Lower lobe of right lung (tissue), 2 donors: ENCODE measurements at regions not wholly inside any gene's neighbourhood (a gene's known extent, or its start where the extent isn't known, plus 50 kb on each side); places are given as distances from the start of the nearest gene placed in this dataset.

ENCODE experiments used
- ATAC-seq, 2 donors: fragments of 200-7000 bp; cut with Tn5 transposase; one replicate each; pipeline ENCODE4 v1.9.1; 2020 to 2022; ENCODE audit warnings: mild to moderate bottlenecking in 2 of 2, moderate library complexity in 2 of 2
- DNase-seq: peaks from one replicate; pipeline ENCODE4 v3.0.0-alpha.2; 2020
- H3K27ac ChIP-seq: fragments of 200-600 bp; one replicate; pipeline ENCODE4 v1.8.0; 2022
- H3K27me3 ChIP-seq: fragments of 200-600 bp; one replicate; pipeline ENCODE4 v1.8.0; 2022; ENCODE audit warnings: low read depth
- H3K36me3 ChIP-seq: fragments of 200-600 bp; one replicate; pipeline ENCODE4 v1.8.0; 2022; ENCODE audit warnings: mild to moderate bottlenecking
- H3K4me1 ChIP-seq: fragments of 200-600 bp; one replicate; pipeline ENCODE4 v1.8.0; 2022
- H3K4me3 ChIP-seq: fragments of 200-600 bp; one replicate; pipeline ENCODE4 v1.8.0; 2022; ENCODE audit warnings: mild to moderate bottlenecking
- H3K9me3 ChIP-seq: fragments of 200-600 bp; one replicate; pipeline ENCODE4 v1.8.0; 2022
- intact Hi-C: fragments of 100-400 bp; cut with DNase I; formaldehyde crosslinking; loops from one replicate; pipeline ENCODE4 v1.11.0; 2022
- TF ChIP-seq, protein P1 (sequence below): fragments of 200-600 bp; IDR thresholded peaks from one replicate; pipeline ENCODE4 v1.8.0; 2022; ENCODE audit warnings: antibody characterized with exemption, mild to moderate bottlenecking
- donor health status: DM: no; HTN: yes; CAD: no; lungs with severe emphysema.

DNA sequence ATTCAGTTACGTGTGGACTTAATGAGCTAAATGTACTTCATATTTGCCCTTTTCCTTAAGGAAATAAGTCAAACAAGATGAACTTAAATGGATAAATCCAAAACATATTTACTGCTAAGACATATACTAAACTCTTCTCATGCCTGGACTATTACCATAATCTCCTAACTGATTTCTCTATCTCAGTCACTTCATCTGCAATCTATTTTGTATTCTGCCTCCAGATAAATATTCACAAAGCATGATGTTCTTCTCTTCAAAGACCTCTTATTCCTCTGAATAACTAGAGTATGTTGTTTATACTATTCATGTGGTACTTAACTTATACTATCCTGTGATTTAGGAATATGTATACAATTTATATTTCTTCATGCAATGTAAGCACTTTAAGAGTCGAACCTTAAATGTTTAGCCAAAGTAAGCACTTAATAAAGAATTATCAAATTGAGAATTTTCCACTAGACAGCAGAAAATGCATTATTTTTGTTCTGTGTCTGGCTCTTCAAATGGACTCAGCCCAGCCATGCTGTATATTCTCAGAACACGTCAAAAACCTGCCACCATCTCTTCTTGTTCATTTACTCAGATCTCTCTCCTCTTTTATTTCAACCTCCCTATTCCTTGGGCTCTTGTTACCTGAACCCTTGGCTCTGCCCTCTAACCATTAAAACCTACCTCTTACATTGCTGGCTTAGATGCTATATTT lies 79.9 kb upstream of the ARHGAP28 start:
- Histone ChIP-seq H3K4me1 (no peaks in the 10 kb centered on the region), H3K36me3 (no peaks in the 10 kb centered on the region), H3K27me3 (no peaks in the 10 kb centered on the region), H3K27ac (no peak overlapping the region), H3K4me3 (no peak overlapping the region), H3K9me3 (no peaks in the 10 kb centered on the region)
- ATAC-seq (no peak), DNase-seq (no peak)
- intact Hi-C loops, result no loop called here
- TF ChIP-seq, protein P1, sequence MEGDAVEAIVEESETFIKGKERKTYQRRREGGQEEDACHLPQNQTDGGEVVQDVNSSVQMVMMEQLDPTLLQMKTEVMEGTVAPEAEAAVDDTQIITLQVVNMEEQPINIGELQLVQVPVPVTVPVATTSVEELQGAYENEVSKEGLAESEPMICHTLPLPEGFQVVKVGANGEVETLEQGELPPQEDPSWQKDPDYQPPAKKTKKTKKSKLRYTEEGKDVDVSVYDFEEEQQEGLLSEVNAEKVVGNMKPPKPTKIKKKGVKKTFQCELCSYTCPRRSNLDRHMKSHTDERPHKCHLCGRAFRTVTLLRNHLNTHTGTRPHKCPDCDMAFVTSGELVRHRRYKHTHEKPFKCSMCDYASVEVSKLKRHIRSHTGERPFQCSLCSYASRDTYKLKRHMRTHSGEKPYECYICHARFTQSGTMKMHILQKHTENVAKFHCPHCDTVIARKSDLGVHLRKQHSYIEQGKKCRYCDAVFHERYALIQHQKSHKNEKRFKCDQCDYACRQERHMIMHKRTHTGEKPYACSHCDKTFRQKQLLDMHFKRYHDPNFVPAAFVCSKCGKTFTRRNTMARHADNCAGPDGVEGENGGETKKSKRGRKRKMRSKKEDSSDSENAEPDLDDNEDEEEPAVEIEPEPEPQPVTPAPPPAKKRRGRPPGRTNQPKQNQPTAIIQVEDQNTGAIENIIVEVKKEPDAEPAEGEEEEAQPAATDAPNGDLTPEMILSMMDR, result no peak

DNA sequence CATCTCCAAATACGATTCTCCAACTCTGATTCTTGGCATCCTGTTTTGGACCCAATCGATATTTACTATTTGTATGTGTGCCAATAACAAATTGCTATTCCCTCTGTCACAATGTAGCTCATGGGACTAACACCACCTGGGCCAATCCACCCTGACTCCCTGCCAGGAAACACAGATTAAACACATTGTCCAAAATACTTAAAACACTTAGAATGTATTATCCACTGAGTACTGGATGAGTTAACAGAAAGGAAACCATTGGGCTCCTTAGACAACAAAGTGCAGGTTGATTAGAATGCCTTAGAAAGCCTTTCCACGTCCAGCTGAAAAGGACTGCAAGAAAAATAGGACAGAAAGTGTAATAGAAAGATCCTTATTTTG lies 79.4 kb upstream of the ARHGAP28 start:
- no peak for ATAC-seq
- Histone ChIP-seq H3K9me3 (no peaks in the 10 kb centered on the region), H3K4me1 (no peaks in the 10 kb centered on the region)

DNA sequence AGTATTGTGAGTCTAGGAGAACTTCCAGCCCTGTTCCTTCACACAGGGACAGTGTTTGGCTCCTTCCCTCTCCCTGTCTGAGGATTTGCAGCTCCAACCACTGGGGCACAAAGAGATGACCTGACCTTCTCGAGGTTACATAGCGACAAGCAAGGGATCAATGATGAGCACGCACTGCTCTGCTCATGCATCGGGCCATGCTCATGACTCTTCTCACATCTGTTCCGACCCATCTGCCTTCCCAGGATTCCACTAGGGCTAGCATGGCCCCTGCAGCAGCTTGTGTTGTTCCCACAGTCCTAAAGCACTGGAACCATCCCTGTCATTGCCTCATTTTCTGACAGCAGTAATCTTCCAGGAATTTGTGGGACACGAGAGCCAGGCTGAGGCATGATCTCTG lies 78.8 kb upstream of the ARHGAP28 start:
- no peaks in the 10 kb centered on the region for H3K4me1 ChIP-seq
- no peaks in the 10 kb centered on the region for H3K36me3 ChIP-seq
- DNase-seq (no peak), ATAC-seq (no peak)
- no peaks in the 10 kb centered on the region for H3K27me3 ChIP-seq
- intact Hi-C loops, result no loop called here
- H3K9me3 ChIP-seq, result no peaks in the 10 kb centered on the region
- H3K27ac ChIP-seq, result no peak overlapping the region
- no peak overlapping the region for H3K4me3 ChIP-seq
- TF ChIP-seq, protein P1, result no peak

More for the DNA sequence above, 79.4 kb upstream of the ARHGAP28 start:
- DNase-seq, result no peak
- intact Hi-C loops, result no loop called here
- Histone ChIP-seq H3K4me3 (no peak overlapping the region), H3K36me3 (no peaks in the 10 kb centered on the region), H3K27me3 (no peaks in the 10 kb centered on the region), H3K27ac (no peak overlapping the region)
- TF ChIP-seq, protein P1, result no peak

DNA sequence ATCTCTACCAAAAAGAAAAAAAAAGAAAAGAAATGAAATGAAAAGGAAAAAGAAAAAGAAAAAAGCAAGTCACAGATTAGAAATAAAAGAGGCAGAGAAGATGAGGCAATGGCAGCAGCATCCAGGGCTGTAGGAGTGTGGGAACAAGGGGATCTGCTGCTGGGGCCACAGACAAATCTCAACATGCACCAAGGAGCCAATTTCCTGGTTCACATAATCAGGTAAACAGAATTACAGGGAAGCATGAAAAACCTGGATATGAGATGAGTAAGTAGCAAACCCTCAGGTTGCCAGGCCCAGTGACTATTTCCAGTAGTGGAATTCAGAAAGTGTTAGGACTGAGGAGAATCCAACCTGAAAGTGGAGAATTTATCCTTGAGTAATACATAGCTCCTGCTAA lies 77.4 kb upstream of the ARHGAP28 start:
- Histone ChIP-seq H3K27me3 (no peaks in the 10 kb centered on the region), H3K9me3 (no peaks in the 10 kb centered on the region), H3K4me3 (no peak overlapping the region), H3K27ac (no peak overlapping the region), H3K4me1 (no peaks in the 10 kb centered on the region), H3K36me3 (no peaks in the 10 kb centered on the region)
- intact Hi-C loops, result no loop called here
- ATAC-seq (no peak), DNase-seq (no peak)
- TF ChIP-seq, protein P1, result no peak

DNA sequence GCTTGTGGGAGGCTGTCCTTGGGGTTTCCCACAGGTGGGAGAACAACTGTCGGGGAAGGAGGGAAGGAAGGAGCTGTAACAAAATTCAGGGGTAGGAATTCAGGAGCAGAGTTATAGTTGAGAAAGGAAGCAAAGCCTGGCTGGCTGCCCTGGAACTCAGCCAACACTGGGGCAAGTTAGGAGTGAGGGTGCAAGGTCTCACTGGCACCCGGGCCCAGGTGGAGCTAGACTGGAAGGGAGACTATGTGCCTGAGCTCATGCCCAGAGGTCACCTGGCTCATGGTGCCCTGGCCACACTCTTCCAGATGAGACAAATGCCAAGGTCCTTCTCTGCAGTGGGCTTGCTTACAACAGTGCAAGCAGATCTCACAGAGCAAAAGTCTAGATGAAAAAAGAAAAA lies 75.6 kb upstream of the ARHGAP28 start:
- Histone ChIP-seq H3K27me3 (no peaks in the 10 kb centered on the region), H3K27ac (no peak overlapping the region), H3K4me1 (no peaks in the 10 kb centered on the region), H3K36me3 (no peaks in the 10 kb centered on the region), H3K4me3 (no peak overlapping the region), H3K9me3 (no peaks in the 10 kb centered on the region)
- TF ChIP-seq, protein P1, result no peak
- ATAC-seq (peak in 1 of 2 donors; percentile 17), DNase-seq (no peak)
- intact Hi-C loops, result no loop called here
